H9 (cell line): ENCODE measurements at regions not wholly inside any gene's neighbourhood (a gene's known extent, or its start where the extent isn't known, plus 50 kb on each side); places are given as distances from the start of the nearest gene placed in this dataset.

Experiments
- DNase-seq: peaks from one replicate; pipeline ENCODE4 v3.0.0-alpha.2; 2017
- H2AFZ ChIP-seq: one replicate; pipeline ENCODE4 v1.6.1; 2013; ENCODE audit warnings: mild to moderate bottlenecking, low read length, control low read depth, moderate library complexity
- H2AK5ac ChIP-seq: 2 replicates; pipeline ENCODE4 v1.6.1; 2013; ENCODE audit warnings: low read length, control low read depth, mixed read lengths; ENCODE audit not compliant: insufficient read length
- H2BK120ac ChIP-seq: one replicate; pipeline ENCODE4 v1.6.1; 2013; ENCODE audit warnings: low read depth, mild to moderate bottlenecking, low read length, control low read depth, inconsistent platforms; ENCODE audit not compliant: poor library complexity, severe bottlenecking
- H2BK12ac ChIP-seq: 2 replicates; pipeline ENCODE4 v1.6.1; 2013; ENCODE audit warnings: low read length, control low read depth, mixed read lengths, low read depth; ENCODE audit not compliant: insufficient read length
- H2BK15ac ChIP-seq: 2 replicates; pipeline ENCODE4 v1.6.1; 2013; ENCODE audit warnings: low read depth, low read length, control low read depth
- H2BK20ac ChIP-seq: one replicate; pipeline ENCODE4 v1.6.1; 2013; ENCODE audit warnings: low read depth, mild to moderate bottlenecking, low read length, control low read depth, inconsistent platforms; ENCODE audit not compliant: poor library complexity, severe bottlenecking
- H2BK5ac ChIP-seq: 2 replicates; pipeline ENCODE4 v1.6.1; 2013; ENCODE audit warnings: low read length, control low read depth, mixed read lengths; ENCODE audit not compliant: insufficient read length
- H3K14ac ChIP-seq: 2 replicates; pipeline ENCODE4 v1.6.1; 2013; ENCODE audit warnings: low read length, control low read depth; ENCODE audit not compliant: insufficient read depth
- H3K18ac ChIP-seq: 2 replicates; pipeline ENCODE4 v1.6.1; 2013; ENCODE audit warnings: low read depth, mild to moderate bottlenecking, mixed read lengths, low read length, control low read depth; ENCODE audit not compliant: insufficient read length
- H3K23ac ChIP-seq: 2 replicates; pipeline ENCODE4 v1.6.1; 2013; ENCODE audit warnings: low read length, control low read depth, mixed read lengths, low read depth; ENCODE audit not compliant: insufficient read length
- H3K23me2 ChIP-seq: 2 replicates; pipeline ENCODE4 v1.6.1; 2013; ENCODE audit warnings: low read depth, mild to moderate bottlenecking, mixed read lengths, low read length, control low read depth; ENCODE audit not compliant: insufficient read length, poor library complexity, severe bottlenecking
- H3K27ac ChIP-seq: 2 replicates; pipeline ENCODE4 v1.5.1; 2013; ENCODE audit warnings: low read length, control low read depth, mixed read lengths, low read depth; ENCODE audit not compliant: insufficient read length
- H3K27me3 ChIP-seq: 2 replicates; pipeline ENCODE4 v1.6.1; 2013; ENCODE audit warnings: low read length, control low read depth, inconsistent platforms; ENCODE audit not compliant: insufficient read depth
- H3K4ac ChIP-seq: 2 replicates; pipeline ENCODE4 v1.6.1; 2013; ENCODE audit warnings: low read depth, mild to moderate bottlenecking, control low read depth, inconsistent platforms, low read length, moderate library complexity
- H3K4me1 ChIP-seq: 2 replicates; pipeline ENCODE4 v1.6.1; 2013; ENCODE audit warnings: low read length, control low read depth, inconsistent platforms; ENCODE audit not compliant: insufficient read depth
- H3K4me2 ChIP-seq: 2 replicates; pipeline ENCODE4 v1.6.1; 2013; ENCODE audit warnings: low read length, control low read depth, mixed read lengths; ENCODE audit not compliant: insufficient read length, insufficient read depth
- H3K56ac ChIP-seq: 2 replicates; pipeline ENCODE4 v1.6.1; 2013; ENCODE audit warnings: low read depth, mild to moderate bottlenecking, mixed read lengths, low read length, control low read depth; ENCODE audit not compliant: insufficient read length
- H3K79me1 ChIP-seq: 2 replicates; pipeline ENCODE4 v1.6.1; 2013; ENCODE audit warnings: low read depth, mild to moderate bottlenecking, moderate library complexity, low read length, control low read depth, inconsistent platforms; ENCODE audit not compliant: insufficient read depth, poor library complexity, severe bottlenecking
- H3K79me2 ChIP-seq: 2 replicates; pipeline ENCODE4 v1.6.1; 2013; ENCODE audit warnings: low read length, control low read depth, inconsistent platforms; ENCODE audit not compliant: insufficient read depth
- H3K9ac ChIP-seq: 2 replicates; pipeline ENCODE4 v1.6.1; 2013; ENCODE audit warnings: low read length, control low read depth, mixed read lengths; ENCODE audit not compliant: insufficient read length; ENCODE audit errors: extremely low read depth
- H3K9me3 ChIP-seq: one replicate; pipeline ENCODE4 v1.6.1; 2013; ENCODE audit warnings: low read depth, low read length, inconsistent platforms; ENCODE audit not compliant: control insufficient read depth
- H3T11ph ChIP-seq: one replicate; pipeline ENCODE4 v1.6.1; 2013; ENCODE audit warnings: mild to moderate bottlenecking, low read length, control low read depth, inconsistent platforms
- H4K20me1 ChIP-seq: one replicate; pipeline ENCODE4 v1.6.1; 2013; ENCODE audit not compliant: control insufficient read depth, insufficient read length, insufficient read depth
- H4K5ac ChIP-seq: 2 replicates; pipeline ENCODE4 v1.6.1; 2013; ENCODE audit warnings: low read depth, mild to moderate bottlenecking, mixed read lengths, low read length, control low read depth; ENCODE audit not compliant: insufficient read length
- H4K8ac ChIP-seq: replicated peaks from 2 replicates; pipeline ENCODE4 v1.6.1; 2013; ENCODE audit warnings: low read length, control low read depth, mixed read lengths, low read depth; ENCODE audit not compliant: insufficient read length
- H4K91ac ChIP-seq: 2 replicates; pipeline ENCODE4 v1.6.1; 2013; ENCODE audit warnings: low read depth, mild to moderate bottlenecking, moderate library complexity, mixed read lengths, low read length, control low read depth; ENCODE audit not compliant: insufficient read length
- H3K27ac Mint-ChIP-seq, 3 experiments: 2 replicates in 2 of 3; 3 replicates in 1 of 3; pipeline ENCODE4 v1.8.0; 2020 to 2021; ENCODE audit warnings: mixed read lengths in 3 of 3, mild to moderate bottlenecking in 1 of 3, moderate library complexity in 1 of 3
- H3K27me3 Mint-ChIP-seq: 2 replicates; pipeline ENCODE4 v1.8.0; 2021; ENCODE audit warnings: low read depth, mild to moderate bottlenecking, moderate library complexity, mixed read lengths
- H3K36me3 Mint-ChIP-seq, 3 experiments: 2 replicates in 2 of 3; 3 replicates in 1 of 3; pipeline ENCODE4 v1.8.0; 2020 to 2021; ENCODE audit warnings: low read depth in 3 of 3, mixed read lengths in 3 of 3; ENCODE audit not compliant: insufficient read depth in 1 of 3
- H3K4me1 Mint-ChIP-seq, 2 experiments: 2 replicates each; pipeline ENCODE4 v1.8.0; 2020; ENCODE audit warnings: mixed read lengths in 2 of 2
- H3K4me3 Mint-ChIP-seq, 2 experiments: 2 replicates in 1 of 2; 3 replicates in 1 of 2; pipeline ENCODE4 v1.8.0; 2020 to 2021; ENCODE audit warnings: mild to moderate bottlenecking in 2 of 2, mixed read lengths in 2 of 2, moderate library complexity in 1 of 2
- H3K9me3 Mint-ChIP-seq, 2 experiments: 2 replicates in 1 of 2; 3 replicates in 1 of 2; pipeline ENCODE4 v1.8.0; 2020; ENCODE audit warnings: mild to moderate bottlenecking in 2 of 2, mixed read lengths in 2 of 2, moderate library complexity in 1 of 2
- WGBS: extraction: QIAGEN DNeasy Blood & Tissue Kit; methylation state at CpG from one replicate; pipeline ENCODE4 v1.1.7; 2013; ENCODE audit warnings: missing lambda C conversion rate, low lambda C conversion rate, mixed read lengths; ENCODE audit not compliant: insufficient read length; ENCODE audit errors: extremely low coverage; 5-methylcytosine and 5-hydroxymethylcytosine counted together
- TF ChIP-seq, protein P1 (sequence below): fragments of 200-600 bp; sonication (generic); conservative IDR thresholded peaks from 3 replicates; pipeline ENCODE4 v1.8.0; 2021; ENCODE audit warnings: antibody characterized with exemption, mild to moderate bottlenecking

DNA sequence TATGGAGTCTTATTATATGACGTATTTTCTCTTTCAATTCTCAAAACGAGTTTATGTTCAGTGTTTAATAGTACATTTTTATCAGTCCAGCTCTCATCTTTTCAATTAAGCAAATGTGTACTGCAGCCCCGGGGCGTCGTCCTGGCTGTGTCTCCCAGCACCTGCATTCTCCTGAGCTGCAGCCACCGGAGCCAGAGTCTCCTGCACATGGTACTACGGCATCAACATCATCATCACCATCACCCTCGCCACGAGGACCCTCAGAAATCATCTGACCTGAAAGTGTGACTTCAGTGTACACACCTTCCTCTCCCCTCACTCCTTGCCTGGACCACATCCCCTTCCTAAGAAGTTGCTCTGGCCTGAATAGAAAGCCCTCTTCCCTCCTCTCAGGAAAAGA is 267.7 kb upstream of the ARID1B start:
- Histone ChIP-seq H2BK20ac (no peak overlapping the region), H3K79me2 (no peaks in the 10 kb centered on the region), H3K27ac (no peak overlapping the region), H3K4ac (no peak overlapping the region), H2BK120ac (no peak overlapping the region), H3T11ph (no peak overlapping the region), H4K8ac (no peak overlapping the region), H3K18ac (no peak overlapping the region), H3K27me3 (no peaks in the 10 kb centered on the region), H2BK15ac (no peak overlapping the region), H3K79me1 (no peaks in the 10 kb centered on the region), H4K91ac (no peak overlapping the region), H3K4me2 (no peak overlapping the region), H3K4me1 (no peaks in the 10 kb centered on the region), H3K14ac (no peak overlapping the region), H3K9me3 (no peaks in the 10 kb centered on the region), H3K23me2 (no peaks in the 10 kb centered on the region), H2AFZ (no peak overlapping the region), H4K5ac (no peak overlapping the region), H3K56ac (no peak overlapping the region), H3K9ac (no peak overlapping the region), H2AK5ac (no peak overlapping the region), H2BK12ac (no peak overlapping the region), H3K23ac (no peak overlapping the region), H4K20me1 (no peaks in the 10 kb centered on the region), H2BK5ac (no peak overlapping the region)
- TF ChIP-seq, protein P1, sequence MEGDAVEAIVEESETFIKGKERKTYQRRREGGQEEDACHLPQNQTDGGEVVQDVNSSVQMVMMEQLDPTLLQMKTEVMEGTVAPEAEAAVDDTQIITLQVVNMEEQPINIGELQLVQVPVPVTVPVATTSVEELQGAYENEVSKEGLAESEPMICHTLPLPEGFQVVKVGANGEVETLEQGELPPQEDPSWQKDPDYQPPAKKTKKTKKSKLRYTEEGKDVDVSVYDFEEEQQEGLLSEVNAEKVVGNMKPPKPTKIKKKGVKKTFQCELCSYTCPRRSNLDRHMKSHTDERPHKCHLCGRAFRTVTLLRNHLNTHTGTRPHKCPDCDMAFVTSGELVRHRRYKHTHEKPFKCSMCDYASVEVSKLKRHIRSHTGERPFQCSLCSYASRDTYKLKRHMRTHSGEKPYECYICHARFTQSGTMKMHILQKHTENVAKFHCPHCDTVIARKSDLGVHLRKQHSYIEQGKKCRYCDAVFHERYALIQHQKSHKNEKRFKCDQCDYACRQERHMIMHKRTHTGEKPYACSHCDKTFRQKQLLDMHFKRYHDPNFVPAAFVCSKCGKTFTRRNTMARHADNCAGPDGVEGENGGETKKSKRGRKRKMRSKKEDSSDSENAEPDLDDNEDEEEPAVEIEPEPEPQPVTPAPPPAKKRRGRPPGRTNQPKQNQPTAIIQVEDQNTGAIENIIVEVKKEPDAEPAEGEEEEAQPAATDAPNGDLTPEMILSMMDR: no peak
- no peaks in the 10 kb centered on the region; the same call in 1 of the 2 replicates for H3K27me3 Mint-ChIP-seq
- no peaks in the 10 kb centered on the region; a peak in 1 of 7 replicates for H3K36me3 Mint-ChIP-seq
- no peaks in the 10 kb centered on the region; a peak in 1 of 5 replicates for H3K9me3 Mint-ChIP-seq
- H3K27ac Mint-ChIP-seq: no peak overlapping the region
- H3K4me1 Mint-ChIP-seq: peaks cover 2 to 12% of the 10 kb centered on the region in 2 experiments; a peak in 2 of 4 replicates
- WGBS: no CpG with 5 or more reads among the region's 9 CpGs
- H3K4me3 Mint-ChIP-seq: no peak overlapping the region
- DNase-seq: no peak
